H9 (cell line): ENCODE measurements at regions not wholly inside any gene's neighbourhood (a gene's known extent, or its start where the extent isn't known, plus 50 kb on each side); places are given as distances from the start of the nearest gene placed in this dataset.

Experiments
- DNase-seq: peaks from one replicate; pipeline ENCODE4 v3.0.0-alpha.2; 2017
- H2AFZ ChIP-seq: one replicate; pipeline ENCODE4 v1.6.1; 2013; ENCODE audit warnings: mild to moderate bottlenecking, low read length, control low read depth, moderate library complexity
- H2AK5ac ChIP-seq: 2 replicates; pipeline ENCODE4 v1.6.1; 2013; ENCODE audit warnings: low read length, control low read depth, mixed read lengths; ENCODE audit not compliant: insufficient read length
- H2BK120ac ChIP-seq: one replicate; pipeline ENCODE4 v1.6.1; 2013; ENCODE audit warnings: low read depth, mild to moderate bottlenecking, low read length, control low read depth, inconsistent platforms; ENCODE audit not compliant: poor library complexity, severe bottlenecking
- H2BK12ac ChIP-seq: 2 replicates; pipeline ENCODE4 v1.6.1; 2013; ENCODE audit warnings: low read length, control low read depth, mixed read lengths, low read depth; ENCODE audit not compliant: insufficient read length
- H2BK15ac ChIP-seq: 2 replicates; pipeline ENCODE4 v1.6.1; 2013; ENCODE audit warnings: low read depth, low read length, control low read depth
- H2BK20ac ChIP-seq: one replicate; pipeline ENCODE4 v1.6.1; 2013; ENCODE audit warnings: low read depth, mild to moderate bottlenecking, low read length, control low read depth, inconsistent platforms; ENCODE audit not compliant: poor library complexity, severe bottlenecking
- H2BK5ac ChIP-seq: 2 replicates; pipeline ENCODE4 v1.6.1; 2013; ENCODE audit warnings: low read length, control low read depth, mixed read lengths; ENCODE audit not compliant: insufficient read length
- H3K14ac ChIP-seq: 2 replicates; pipeline ENCODE4 v1.6.1; 2013; ENCODE audit warnings: low read length, control low read depth; ENCODE audit not compliant: insufficient read depth
- H3K18ac ChIP-seq: 2 replicates; pipeline ENCODE4 v1.6.1; 2013; ENCODE audit warnings: low read depth, mild to moderate bottlenecking, mixed read lengths, low read length, control low read depth; ENCODE audit not compliant: insufficient read length
- H3K23ac ChIP-seq: 2 replicates; pipeline ENCODE4 v1.6.1; 2013; ENCODE audit warnings: low read length, control low read depth, mixed read lengths, low read depth; ENCODE audit not compliant: insufficient read length
- H3K23me2 ChIP-seq: 2 replicates; pipeline ENCODE4 v1.6.1; 2013; ENCODE audit warnings: low read depth, mild to moderate bottlenecking, mixed read lengths, low read length, control low read depth; ENCODE audit not compliant: insufficient read length, poor library complexity, severe bottlenecking
- H3K27ac ChIP-seq: 2 replicates; pipeline ENCODE4 v1.5.1; 2013; ENCODE audit warnings: low read length, control low read depth, mixed read lengths, low read depth; ENCODE audit not compliant: insufficient read length
- H3K27me3 ChIP-seq: 2 replicates; pipeline ENCODE4 v1.6.1; 2013; ENCODE audit warnings: low read length, control low read depth, inconsistent platforms; ENCODE audit not compliant: insufficient read depth
- H3K4ac ChIP-seq: 2 replicates; pipeline ENCODE4 v1.6.1; 2013; ENCODE audit warnings: low read depth, mild to moderate bottlenecking, control low read depth, inconsistent platforms, low read length, moderate library complexity
- H3K4me1 ChIP-seq: 2 replicates; pipeline ENCODE4 v1.6.1; 2013; ENCODE audit warnings: low read length, control low read depth, inconsistent platforms; ENCODE audit not compliant: insufficient read depth
- H3K4me2 ChIP-seq: 2 replicates; pipeline ENCODE4 v1.6.1; 2013; ENCODE audit warnings: low read length, control low read depth, mixed read lengths; ENCODE audit not compliant: insufficient read length, insufficient read depth
- H3K56ac ChIP-seq: 2 replicates; pipeline ENCODE4 v1.6.1; 2013; ENCODE audit warnings: low read depth, mild to moderate bottlenecking, mixed read lengths, low read length, control low read depth; ENCODE audit not compliant: insufficient read length
- H3K79me1 ChIP-seq: 2 replicates; pipeline ENCODE4 v1.6.1; 2013; ENCODE audit warnings: low read depth, mild to moderate bottlenecking, moderate library complexity, low read length, control low read depth, inconsistent platforms; ENCODE audit not compliant: insufficient read depth, poor library complexity, severe bottlenecking
- H3K79me2 ChIP-seq: 2 replicates; pipeline ENCODE4 v1.6.1; 2013; ENCODE audit warnings: low read length, control low read depth, inconsistent platforms; ENCODE audit not compliant: insufficient read depth
- H3K9ac ChIP-seq: 2 replicates; pipeline ENCODE4 v1.6.1; 2013; ENCODE audit warnings: low read length, control low read depth, mixed read lengths; ENCODE audit not compliant: insufficient read length; ENCODE audit errors: extremely low read depth
- H3K9me3 ChIP-seq: one replicate; pipeline ENCODE4 v1.6.1; 2013; ENCODE audit warnings: low read depth, low read length, inconsistent platforms; ENCODE audit not compliant: control insufficient read depth
- H3T11ph ChIP-seq: one replicate; pipeline ENCODE4 v1.6.1; 2013; ENCODE audit warnings: mild to moderate bottlenecking, low read length, control low read depth, inconsistent platforms
- H4K20me1 ChIP-seq: one replicate; pipeline ENCODE4 v1.6.1; 2013; ENCODE audit not compliant: control insufficient read depth, insufficient read length, insufficient read depth
- H4K5ac ChIP-seq: 2 replicates; pipeline ENCODE4 v1.6.1; 2013; ENCODE audit warnings: low read depth, mild to moderate bottlenecking, mixed read lengths, low read length, control low read depth; ENCODE audit not compliant: insufficient read length
- H4K8ac ChIP-seq: replicated peaks from 2 replicates; pipeline ENCODE4 v1.6.1; 2013; ENCODE audit warnings: low read length, control low read depth, mixed read lengths, low read depth; ENCODE audit not compliant: insufficient read length
- H4K91ac ChIP-seq: 2 replicates; pipeline ENCODE4 v1.6.1; 2013; ENCODE audit warnings: low read depth, mild to moderate bottlenecking, moderate library complexity, mixed read lengths, low read length, control low read depth; ENCODE audit not compliant: insufficient read length
- H3K27ac Mint-ChIP-seq, 3 experiments: 2 replicates in 2 of 3; 3 replicates in 1 of 3; pipeline ENCODE4 v1.8.0; 2020 to 2021; ENCODE audit warnings: mixed read lengths in 3 of 3, mild to moderate bottlenecking in 1 of 3, moderate library complexity in 1 of 3
- H3K27me3 Mint-ChIP-seq: 2 replicates; pipeline ENCODE4 v1.8.0; 2021; ENCODE audit warnings: low read depth, mild to moderate bottlenecking, moderate library complexity, mixed read lengths
- H3K36me3 Mint-ChIP-seq, 3 experiments: 2 replicates in 2 of 3; 3 replicates in 1 of 3; pipeline ENCODE4 v1.8.0; 2020 to 2021; ENCODE audit warnings: low read depth in 3 of 3, mixed read lengths in 3 of 3; ENCODE audit not compliant: insufficient read depth in 1 of 3
- H3K4me1 Mint-ChIP-seq, 2 experiments: 2 replicates each; pipeline ENCODE4 v1.8.0; 2020; ENCODE audit warnings: mixed read lengths in 2 of 2
- H3K4me3 Mint-ChIP-seq, 2 experiments: 2 replicates in 1 of 2; 3 replicates in 1 of 2; pipeline ENCODE4 v1.8.0; 2020 to 2021; ENCODE audit warnings: mild to moderate bottlenecking in 2 of 2, mixed read lengths in 2 of 2, moderate library complexity in 1 of 2
- H3K9me3 Mint-ChIP-seq, 2 experiments: 2 replicates in 1 of 2; 3 replicates in 1 of 2; pipeline ENCODE4 v1.8.0; 2020; ENCODE audit warnings: mild to moderate bottlenecking in 2 of 2, mixed read lengths in 2 of 2, moderate library complexity in 1 of 2
- WGBS: extraction: QIAGEN DNeasy Blood & Tissue Kit; methylation state at CpG from one replicate; pipeline ENCODE4 v1.1.7; 2013; ENCODE audit warnings: missing lambda C conversion rate, low lambda C conversion rate, mixed read lengths; ENCODE audit not compliant: insufficient read length; ENCODE audit errors: extremely low coverage; 5-methylcytosine and 5-hydroxymethylcytosine counted together
- TF ChIP-seq, protein P1 (sequence below): fragments of 200-600 bp; sonication (generic); conservative IDR thresholded peaks from 3 replicates; pipeline ENCODE4 v1.8.0; 2021; ENCODE audit warnings: antibody characterized with exemption, mild to moderate bottlenecking

GRCh38 chr9:90156318-90156717, 486.3 kb downstream of the DIRAS2 start:
- no peaks in the 10 kb centered on the region for H3K79me2 ChIP-seq
- H3K9ac ChIP-seq = no peak overlapping the region
- Mint-ChIP-seq H3K4me3 (no peak overlapping the region), H3K27ac (no peak overlapping the region), H3K27me3 (no peaks in the 10 kb centered on the region), H3K4me1 (peaks cover 4% of the 10 kb centered on the region in 2 experiments; a peak in 3 of 4 replicates), H3K36me3 (no peaks in the 10 kb centered on the region), H3K9me3 (peaks cover 3 to 5% of the 10 kb centered on the region in 2 experiments; a peak in 2 of 5 replicates)
- no peak overlapping the region for H3K18ac ChIP-seq
- H2AK5ac ChIP-seq = no peak overlapping the region
- no peak for DNase-seq
- no peaks in the 10 kb centered on the region for H4K20me1 ChIP-seq
- no peak overlapping the region for H2BK5ac ChIP-seq
- H3K27me3 ChIP-seq = no peaks in the 10 kb centered on the region
- H4K8ac ChIP-seq = no peak overlapping the region
- no peaks in the 10 kb centered on the region for H3K4me1 ChIP-seq
- no peak overlapping the region for H2BK12ac ChIP-seq
- H2AFZ ChIP-seq = no peak overlapping the region
- no peak overlapping the region for H2BK120ac ChIP-seq
- H3K23ac ChIP-seq = no peak overlapping the region
- H3K23me2 ChIP-seq = no peaks in the 10 kb centered on the region
- no peak overlapping the region for H3T11ph ChIP-seq
- no peak overlapping the region for H3K56ac ChIP-seq
- H4K91ac ChIP-seq = no peak overlapping the region
- H3K79me1 ChIP-seq = no peaks in the 10 kb centered on the region
- WGBS = no CpG with 5 or more reads among the region's 2 CpGs
- no peak overlapping the region for H3K4ac ChIP-seq
- H3K27ac ChIP-seq = no peak overlapping the region
- H2BK15ac ChIP-seq = no peak overlapping the region
- no peak overlapping the region for H2BK20ac ChIP-seq
- H3K9me3 ChIP-seq = no peaks in the 10 kb centered on the region
- H3K14ac ChIP-seq = no peak overlapping the region
- no peak overlapping the region for H4K5ac ChIP-seq
- TF ChIP-seq, protein P1, sequence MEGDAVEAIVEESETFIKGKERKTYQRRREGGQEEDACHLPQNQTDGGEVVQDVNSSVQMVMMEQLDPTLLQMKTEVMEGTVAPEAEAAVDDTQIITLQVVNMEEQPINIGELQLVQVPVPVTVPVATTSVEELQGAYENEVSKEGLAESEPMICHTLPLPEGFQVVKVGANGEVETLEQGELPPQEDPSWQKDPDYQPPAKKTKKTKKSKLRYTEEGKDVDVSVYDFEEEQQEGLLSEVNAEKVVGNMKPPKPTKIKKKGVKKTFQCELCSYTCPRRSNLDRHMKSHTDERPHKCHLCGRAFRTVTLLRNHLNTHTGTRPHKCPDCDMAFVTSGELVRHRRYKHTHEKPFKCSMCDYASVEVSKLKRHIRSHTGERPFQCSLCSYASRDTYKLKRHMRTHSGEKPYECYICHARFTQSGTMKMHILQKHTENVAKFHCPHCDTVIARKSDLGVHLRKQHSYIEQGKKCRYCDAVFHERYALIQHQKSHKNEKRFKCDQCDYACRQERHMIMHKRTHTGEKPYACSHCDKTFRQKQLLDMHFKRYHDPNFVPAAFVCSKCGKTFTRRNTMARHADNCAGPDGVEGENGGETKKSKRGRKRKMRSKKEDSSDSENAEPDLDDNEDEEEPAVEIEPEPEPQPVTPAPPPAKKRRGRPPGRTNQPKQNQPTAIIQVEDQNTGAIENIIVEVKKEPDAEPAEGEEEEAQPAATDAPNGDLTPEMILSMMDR = no peak
- no peak overlapping the region for H3K4me2 ChIP-seq
